ENCODE measurements at regions not wholly inside any gene's neighbourhood (a gene's known extent, or its start where the extent isn't known, plus 50 kb on each side); places are given as distances from the start of the nearest gene placed in this dataset.

GRCh38 chr20:54419531-54419930 lies 55.9 kb upstream of the DOK5 start:
- no peak for DNase-seq
- no peak overlapping the region for H3K27ac ChIP-seq (ENCODE audit: low read depth in 1 of 2, low read length in 1 of 2)
- no peak for TF ChIP-seq CTCF (IDR thresholded peaks at IDR 0.05; ENCODE audit: control extremely low read depth, extremely low read depth)
- no peak overlapping the region for H3K9ac ChIP-seq (ENCODE audit: insufficient read depth in 1 of 2, low read length in 2 of 2)
- peaks cover 0 to 2% (median 0%) of the 10 kb centered on the region in 3 donors for H3K27me3 ChIP-seq (ENCODE audit: control insufficient read depth in 3 of 3, insufficient read depth in 3 of 3, low read length in 2 of 3)
- H3K9me3 ChIP-seq (ENCODE audit: control insufficient read depth in 4 of 4, insufficient read depth in 3 of 4, low read length in 3 of 4) = peaks cover 0 to 8% (median 0%) of the 10 kb centered on the region in 4 donors
- no peaks in the 10 kb centered on the region for H3K4me1 ChIP-seq (ENCODE audit: control insufficient read depth in 5 of 5, insufficient read depth in 5 of 5, low read length in 5 of 5)
- H3K36me3 ChIP-seq (ENCODE audit: control insufficient read depth in 4 of 4, insufficient read depth in 4 of 4, low read length in 4 of 4) = no peaks in the 10 kb centered on the region
- no peak for ATAC-seq (ENCODE audit: insufficient read depth, low FRiP score)
- no peak overlapping the region for H3K4me3 ChIP-seq
